HEK293T (cell line): ENCODE measurements at regions not wholly inside any gene's neighbourhood (a gene's known extent, or its start where the extent isn't known, plus 50 kb on each side); places are given as distances from the start of the nearest gene placed in this dataset.

Experiments used
- CTCF ChIA-PET: fragments of 350-600 bp; formaldehyde crosslinking; extraction: SDS; loops from one replicate; lab custom pipeline; 2021; ENCODE audit warnings: antibody characterized with exemption, inconsistent platforms; lab: Yijun Ruan, JAX
- POLR2A ChIA-PET: fragments of 350-600 bp; formaldehyde crosslinking; extraction: SDS; loops from one replicate; lab custom pipeline; 2020; ENCODE audit warnings: antibody characterized with exemption, inconsistent platforms; lab: Yijun Ruan, JAX
- DNase-seq: peaks from one replicate; pipeline ENCODE4 v3.0.0; 2012; ENCODE audit warnings: mixed read lengths; ENCODE audit errors: extremely low spot score
- ARNT ChIP-seq: fragments of 450-650 bp; IDR thresholded peaks from 2 replicates; pipeline ENCODE4 v1.6.1; 2017; ENCODE audit warnings: mild to moderate bottlenecking
- BHLHE40 ChIP-seq: fragments of 450-650 bp; IDR thresholded peaks from 2 replicates; pipeline ENCODE4 v1.6.1; 2016; ENCODE audit warnings: mild to moderate bottlenecking, moderate library complexity, borderline replicate concordance
- CTBP1 ChIP-seq: fragments of 450-650 bp; IDR thresholded peaks from 2 replicates; pipeline ENCODE4 v1.6.1; 2016; ENCODE audit warnings: borderline replicate concordance
- ELF4 ChIP-seq: fragments of 450-650 bp; IDR thresholded peaks from 2 replicates; pipeline ENCODE4 v1.6.1; 2017; ENCODE audit warnings: antibody characterized with exemption
- FOXA1 ChIP-seq: fragments of 450-650 bp; IDR thresholded peaks from 2 replicates; pipeline ENCODE4 v1.6.1; 2016; ENCODE audit warnings: mild to moderate bottlenecking
- FOXK2 ChIP-seq: fragments of 450-650 bp; IDR thresholded peaks from 2 replicates; pipeline ENCODE4 v1.6.1; 2016; ENCODE audit warnings: mild to moderate bottlenecking
- FOXM1 ChIP-seq: fragments of 450-650 bp; IDR thresholded peaks from 2 replicates; pipeline ENCODE4 v1.6.1; 2017; ENCODE audit warnings: mild to moderate bottlenecking, borderline replicate concordance
- HDGF ChIP-seq: fragments of 450-650 bp; IDR thresholded peaks from 2 replicates; pipeline ENCODE4 v1.6.1; 2017; ENCODE audit warnings: antibody characterized with exemption, borderline replicate concordance
- L3MBTL2 ChIP-seq: fragments of 450-650 bp; conservative IDR thresholded peaks from 2 replicates; pipeline ENCODE4 v1.6.1; 2016; ENCODE audit warnings: mild to moderate bottlenecking
- LEF1 ChIP-seq: fragments of 450-650 bp; IDR thresholded peaks from 2 replicates; pipeline ENCODE4 v1.6.1; 2017; ENCODE audit warnings: mild to moderate bottlenecking, borderline replicate concordance
- NFRKB ChIP-seq: fragments of 450-650 bp; IDR thresholded peaks from 2 replicates; pipeline ENCODE4 v1.6.1; 2016; ENCODE audit warnings: mild to moderate bottlenecking, moderate library complexity
- SP1 ChIP-seq: fragments of 450-650 bp; IDR thresholded peaks from 2 replicates; pipeline ENCODE4 v1.6.1; 2017
- SUZ12 ChIP-seq: fragments of 450-650 bp; IDR thresholded peaks from 2 replicates; pipeline ENCODE4 v1.6.1; 2016; ENCODE audit warnings: mild to moderate bottlenecking
- TARDBP ChIP-seq: fragments of 450-650 bp; IDR thresholded peaks from 2 replicates; pipeline ENCODE4 v1.6.1; 2016
- ZNF384 ChIP-seq: fragments of 450-650 bp; IDR thresholded peaks from 2 replicates; pipeline ENCODE4 v1.6.1; 2016
- TF ChIP-seq, protein P1 (sequence below): fragments of 450-650 bp; IDR thresholded peaks from 2 replicates; pipeline ENCODE4 v1.6.1; 2016

GRCh38 chr21:32196001-32196400 is 82.8 kb downstream of the MIS18A start:
- CTCF ChIA-PET = interaction anchor here (1.2 kb wide), 1 partner anchor 13 kb away, joined by 3 read pairs; no protein-coding TSS in a partner anchor
- POLR2A ChIA-PET = no interaction called here
- TF ChIP-seq BHLHE40 = no peak
- no peak for TF ChIP-seq ELF4
- TF ChIP-seq TARDBP = no peak
- TF ChIP-seq CTBP1 = no peak
- TF ChIP-seq, protein P1, sequence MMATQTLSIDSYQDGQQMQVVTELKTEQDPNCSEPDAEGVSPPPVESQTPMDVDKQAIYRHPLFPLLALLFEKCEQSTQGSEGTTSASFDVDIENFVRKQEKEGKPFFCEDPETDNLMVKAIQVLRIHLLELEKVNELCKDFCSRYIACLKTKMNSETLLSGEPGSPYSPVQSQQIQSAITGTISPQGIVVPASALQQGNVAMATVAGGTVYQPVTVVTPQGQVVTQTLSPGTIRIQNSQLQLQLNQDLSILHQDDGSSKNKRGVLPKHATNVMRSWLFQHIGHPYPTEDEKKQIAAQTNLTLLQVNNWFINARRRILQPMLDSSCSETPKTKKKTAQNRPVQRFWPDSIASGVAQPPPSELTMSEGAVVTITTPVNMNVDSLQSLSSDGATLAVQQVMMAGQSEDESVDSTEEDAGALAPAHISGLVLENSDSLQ = no peak
- TF ChIP-seq ARNT = no peak
- no peak for TF ChIP-seq LEF1
- TF ChIP-seq SUZ12 = no peak
- TF ChIP-seq FOXA1 = no peak
- TF ChIP-seq HDGF = no peak
- no peak for TF ChIP-seq SP1
- TF ChIP-seq NFRKB = no peak
- DNase-seq = no peak

- no peak for TF ChIP-seq LEF1
- TF ChIP-seq L3MBTL2 = no peak
- TF ChIP-seq BHLHE40 = no peak
- no peak for TF ChIP-seq NFRKB
- DNase-seq = no peak
- POLR2A ChIA-PET = no interaction called here
- CTCF ChIA-PET = no interaction called here
These were observed 85.8 kb downstream of the MIS18A start for GRCh38 chr21:32193098-32193465.

DNA sequence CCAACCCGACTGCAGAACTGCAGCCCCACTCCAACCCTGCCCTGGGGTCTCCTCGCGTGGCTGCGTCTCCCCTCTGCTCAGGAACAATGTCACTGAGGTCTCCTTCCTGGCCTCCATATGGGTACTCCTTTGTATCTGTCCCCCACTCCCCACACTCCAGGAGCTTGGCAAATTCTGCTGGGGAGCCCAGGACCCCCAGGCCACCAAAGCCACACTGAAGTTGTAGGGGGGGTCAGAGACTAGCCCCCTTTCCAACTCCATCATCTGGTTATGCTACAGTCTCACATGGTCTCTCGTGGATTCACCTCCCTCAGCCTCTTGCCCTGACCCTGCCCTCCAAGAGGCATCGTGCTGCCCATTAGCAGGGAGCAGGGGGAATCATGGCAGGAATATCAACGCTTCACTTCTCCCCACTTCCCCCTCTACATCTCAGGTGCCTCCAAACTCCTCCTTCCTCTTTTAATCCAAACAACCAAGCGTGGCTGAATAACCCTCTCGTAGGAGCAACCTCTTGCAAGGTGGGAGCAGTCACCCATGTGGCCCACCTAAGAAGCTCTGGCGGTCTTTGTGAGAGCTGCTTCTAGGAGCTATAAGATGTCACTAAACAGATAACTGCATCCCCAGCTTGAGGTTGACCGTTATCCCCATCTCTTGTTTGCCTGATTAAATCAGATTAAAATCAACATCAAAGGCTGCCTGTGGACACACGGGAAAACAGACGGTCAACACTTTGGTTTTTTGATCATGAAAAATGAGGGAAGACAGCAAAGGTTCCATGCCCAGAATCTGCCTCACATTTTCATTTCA is 86.4 kb downstream of the MIS18A start:
- CTCF ChIA-PET = no interaction called here
- POLR2A ChIA-PET = no interaction called here

DNA sequence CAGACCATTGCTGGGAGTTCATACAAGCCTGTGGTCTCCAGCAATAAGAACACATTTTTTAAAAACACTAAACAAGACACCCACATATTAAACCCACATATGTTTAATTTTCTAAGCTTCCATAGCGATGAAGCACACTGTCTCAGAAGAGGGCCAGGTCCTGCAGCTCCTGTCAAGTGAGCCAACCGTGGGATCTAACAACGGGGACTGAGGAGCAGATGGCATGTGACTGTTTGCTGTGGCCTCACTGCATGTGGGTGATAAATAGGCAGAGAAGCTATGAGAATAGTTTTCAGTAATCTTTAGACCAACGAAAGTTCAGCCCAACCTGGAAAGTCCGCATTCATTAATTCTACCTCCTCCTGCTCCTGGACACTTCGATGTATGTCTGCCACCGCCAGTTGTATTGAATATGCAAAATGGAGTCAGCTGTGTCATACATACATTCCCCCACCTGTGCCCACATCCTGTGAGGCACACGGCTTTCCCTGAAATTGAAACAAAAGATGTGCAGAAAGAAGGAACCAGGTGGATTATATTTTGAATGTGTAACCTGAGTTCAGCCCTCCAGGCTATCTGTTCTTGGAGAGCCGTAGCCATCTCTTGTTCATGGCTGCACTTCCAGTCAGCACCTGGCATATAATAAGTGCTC is 88.2 kb downstream of the MIS18A start:
- TF ChIP-seq FOXA1 (no peak), FOXM1 (no peak), ELF4 (no peak), BHLHE40 (no peak), SUZ12 (no peak), LEF1 (no peak), HDGF (no peak), SP1 (no peak), NFRKB (no peak), CTBP1 (no peak)
- TF ChIP-seq, protein P1 = no peak
- no peak for DNase-seq
- POLR2A ChIA-PET = no interaction called here
- CTCF ChIA-PET = no interaction called here

More for the DNA sequence above, 86.4 kb downstream of the MIS18A start:
- no peak for DNase-seq
- TF ChIP-seq NFRKB = no peak
- TF ChIP-seq ZNF384 = no peak
- TF ChIP-seq LEF1 = no peak

- no peak for DNase-seq
- TF ChIP-seq SUZ12 = no peak
- no peak for TF ChIP-seq LEF1
- no peak for TF ChIP-seq SP1
- TF ChIP-seq L3MBTL2 = no peak
- no peak for TF ChIP-seq TARDBP
- TF ChIP-seq ELF4 = no peak
- no peak for TF ChIP-seq FOXM1
- no peak for TF ChIP-seq ARNT
- no peak for TF ChIP-seq HDGF
- no peak for TF ChIP-seq FOXA1
- TF ChIP-seq, protein P1 = no peak
- TF ChIP-seq ZNF384 = no peak
- no peak for TF ChIP-seq FOXK2
- POLR2A ChIA-PET = no interaction called here
- CTCF ChIA-PET = no interaction called here
These were observed 89.0 kb downstream of the MIS18A start for GRCh38 chr21:32189688-32190483.

- no peak for DNase-seq
- ChIA-PET POLR2A (no interaction called here), CTCF (no interaction called here)
- TF ChIP-seq LEF1 (no peak), HDGF (no peak), ARNT (no peak), SUZ12 (no peak), FOXK2 (no peak), CTBP1 (no peak), ZNF384 (no peak), SP1 (no peak), ELF4 (no peak), NFRKB (no peak), FOXA1 (no peak), FOXM1 (no peak), L3MBTL2 (no peak), TARDBP (no peak), BHLHE40 (no peak)
- TF ChIP-seq, protein P1 = no peak
These were observed 92.0 kb downstream of the MIS18A start for GRCh38 chr21:32186804-32187203.
